ENCODE measurements at regions not wholly inside any gene's neighbourhood (a gene's known extent, or its start where the extent isn't known, plus 50 kb on each side); places are given as distances from the start of the nearest gene placed in this dataset.

DNA sequence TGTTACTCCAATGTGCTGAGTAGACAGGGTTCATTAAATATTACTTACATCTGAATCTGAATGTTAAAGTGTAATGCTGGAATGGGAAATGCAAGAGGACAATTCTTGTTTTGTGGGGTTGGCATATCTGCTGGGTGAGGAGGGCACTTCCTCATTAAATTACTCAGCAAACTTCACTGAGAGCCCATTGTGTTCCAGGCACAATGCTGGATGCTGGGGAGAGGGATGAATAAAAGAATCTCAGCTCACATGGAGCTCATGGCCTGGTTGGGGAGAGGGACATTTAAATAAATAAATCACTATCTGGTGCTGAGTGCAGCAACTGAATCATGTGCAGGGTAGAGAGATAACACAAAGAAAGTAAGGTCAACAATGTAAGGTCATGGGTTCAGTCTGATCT lies 199.2 kb upstream of the CFAP20DC start:
- H3K36me3 ChIP-seq = no peaks in the 10 kb centered on the region
- no peaks in the 10 kb centered on the region for H3K9me3 ChIP-seq
- TF ChIP-seq EP300 (IDR thresholded peaks at IDR 0.05) = no peak
- no peak for TF ChIP-seq POLR2A (IDR thresholded peaks at IDR 0.05)
- TF ChIP-seq POLR2AphosphoS5 (IDR thresholded peaks at IDR 0.05) = no peak
- TF ChIP-seq, protein P1, sequence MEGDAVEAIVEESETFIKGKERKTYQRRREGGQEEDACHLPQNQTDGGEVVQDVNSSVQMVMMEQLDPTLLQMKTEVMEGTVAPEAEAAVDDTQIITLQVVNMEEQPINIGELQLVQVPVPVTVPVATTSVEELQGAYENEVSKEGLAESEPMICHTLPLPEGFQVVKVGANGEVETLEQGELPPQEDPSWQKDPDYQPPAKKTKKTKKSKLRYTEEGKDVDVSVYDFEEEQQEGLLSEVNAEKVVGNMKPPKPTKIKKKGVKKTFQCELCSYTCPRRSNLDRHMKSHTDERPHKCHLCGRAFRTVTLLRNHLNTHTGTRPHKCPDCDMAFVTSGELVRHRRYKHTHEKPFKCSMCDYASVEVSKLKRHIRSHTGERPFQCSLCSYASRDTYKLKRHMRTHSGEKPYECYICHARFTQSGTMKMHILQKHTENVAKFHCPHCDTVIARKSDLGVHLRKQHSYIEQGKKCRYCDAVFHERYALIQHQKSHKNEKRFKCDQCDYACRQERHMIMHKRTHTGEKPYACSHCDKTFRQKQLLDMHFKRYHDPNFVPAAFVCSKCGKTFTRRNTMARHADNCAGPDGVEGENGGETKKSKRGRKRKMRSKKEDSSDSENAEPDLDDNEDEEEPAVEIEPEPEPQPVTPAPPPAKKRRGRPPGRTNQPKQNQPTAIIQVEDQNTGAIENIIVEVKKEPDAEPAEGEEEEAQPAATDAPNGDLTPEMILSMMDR (IDR thresholded peaks at IDR 0.05) = no peak
- peaks cover 10% of the 10 kb centered on the region for H3K4me1 ChIP-seq
- no peak overlapping the region for H3K4me3 ChIP-seq
- DNase-seq (ENCODE audit: low spot score in 2 of 2) = no peak
- H3K27me3 ChIP-seq = no peaks in the 10 kb centered on the region
- H3K27ac ChIP-seq = no peak overlapping the region

DNA sequence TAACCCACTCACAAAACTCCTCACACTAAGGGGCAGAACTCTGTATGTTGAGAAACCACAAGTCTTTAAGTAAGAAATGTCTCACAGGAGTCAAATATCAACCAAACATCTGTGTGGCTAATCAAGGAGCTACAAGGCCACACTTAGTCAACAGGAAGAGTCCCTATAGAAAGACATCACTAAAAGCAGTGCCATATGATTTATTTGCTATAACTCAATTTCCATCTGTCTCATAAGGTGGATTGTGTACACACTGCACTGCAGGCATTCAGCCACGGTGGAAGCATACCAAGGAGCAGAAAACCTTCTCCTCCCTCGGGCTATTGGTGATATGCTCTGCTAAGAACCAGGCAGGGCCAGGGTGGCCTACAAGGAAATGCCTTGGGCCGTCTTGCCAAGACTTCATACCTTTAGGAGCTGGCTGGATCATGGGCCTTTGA lies 197.6 kb upstream of the CFAP20DC start:
- 50% methylated on average over 3 of the region's 3 CpGs for WGBS
- Histone ChIP-seq H3K27me3 (no peaks in the 10 kb centered on the region), H3K4me3 (no peak overlapping the region), H3K4me1 (peaks cover 10% of the 10 kb centered on the region), H3K9me3 (no peaks in the 10 kb centered on the region), H3K36me3 (no peaks in the 10 kb centered on the region), H3K27ac (no peak overlapping the region)
- DNase-seq (ENCODE audit: low spot score in 2 of 2) = no peak
- TF ChIP-seq POLR2A (IDR thresholded peaks at IDR 0.05) (no peak), POLR2AphosphoS5 (IDR thresholded peaks at IDR 0.05) (no peak), EP300 (IDR thresholded peaks at IDR 0.05) (no peak)
- TF ChIP-seq, protein P1 (IDR thresholded peaks at IDR 0.05) = no peak

DNA sequence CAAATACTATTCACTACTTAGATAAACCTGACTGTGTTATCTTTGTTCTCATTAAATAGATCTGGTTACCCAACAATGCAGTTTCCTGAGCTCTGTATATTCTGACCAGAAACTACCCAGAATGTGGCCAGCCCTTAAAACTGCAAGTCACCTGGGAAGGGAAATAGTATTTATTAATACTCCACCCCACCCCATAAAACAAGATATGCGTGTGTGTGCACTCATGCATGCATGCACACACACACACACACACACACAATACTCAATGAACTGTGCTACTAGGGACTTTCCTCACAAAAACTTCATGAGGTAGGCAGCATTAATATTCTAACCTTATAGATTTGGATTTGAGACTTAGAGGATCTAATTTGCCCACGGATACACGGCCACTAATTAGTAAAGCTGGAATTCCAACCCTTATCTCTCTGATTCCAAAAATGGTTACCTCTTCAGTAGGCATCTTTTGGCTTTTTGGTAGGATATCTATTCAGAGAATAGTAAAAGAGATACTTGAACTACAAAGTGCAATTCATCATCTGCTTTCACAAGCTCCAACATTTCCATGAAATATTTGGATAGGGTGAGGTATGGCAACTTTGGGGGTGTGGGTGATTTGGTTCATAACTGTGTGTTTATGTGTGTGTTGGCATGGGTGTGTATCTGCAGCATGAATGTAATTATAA lies 197.0 kb upstream of the CFAP20DC start:
- DNase-seq (ENCODE audit: low spot score in 2 of 2) = no peak
- Histone ChIP-seq H3K4me1 (peaks cover 10% of the 10 kb centered on the region), H3K4me3 (no peak overlapping the region), H3K27me3 (no peaks in the 10 kb centered on the region), H3K36me3 (no peaks in the 10 kb centered on the region), H3K27ac (no peak overlapping the region), H3K9me3 (no peaks in the 10 kb centered on the region)
- 64% methylated on average over 3 of the region's 3 CpGs for WGBS
- TF ChIP-seq, protein P1 (IDR thresholded peaks at IDR 0.05) = no peak
- TF ChIP-seq EP300 (IDR thresholded peaks at IDR 0.05) = no peak
- TF ChIP-seq POLR2AphosphoS5 (IDR thresholded peaks at IDR 0.05) = no peak
- no peak for TF ChIP-seq POLR2A (IDR thresholded peaks at IDR 0.05)

DNA sequence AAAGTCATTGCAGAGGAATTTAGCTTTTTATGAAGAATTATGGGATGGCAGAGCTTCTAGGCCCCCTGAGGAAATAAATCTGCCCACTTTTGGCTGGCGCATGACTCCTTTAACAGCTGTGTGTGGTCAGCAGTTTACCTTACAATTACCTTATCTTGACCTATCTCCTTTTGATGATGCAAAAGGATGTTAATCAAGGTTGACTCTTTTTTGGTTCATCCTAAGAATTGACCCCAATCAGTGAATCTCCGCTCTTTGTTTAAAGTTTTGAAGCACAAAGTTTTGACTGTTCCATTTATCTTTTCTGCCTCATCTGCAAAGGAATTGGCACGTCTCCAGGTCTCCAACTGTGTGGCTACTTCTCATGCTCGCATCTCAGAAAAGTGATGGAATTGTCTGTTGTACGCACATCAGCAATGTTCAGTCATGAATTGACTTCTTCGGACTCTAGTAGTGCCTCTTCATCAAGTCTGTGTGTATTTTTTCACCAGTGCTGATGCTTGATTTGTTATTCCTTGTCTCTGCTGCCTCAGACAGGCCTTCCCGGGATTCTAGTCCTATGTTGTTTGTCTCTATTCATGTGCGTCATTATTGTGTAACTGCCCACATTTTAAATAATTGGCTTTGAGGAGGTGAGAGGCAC lies 196.2 kb upstream of the CFAP20DC start:
- DNase-seq (ENCODE audit: low spot score in 2 of 2) = no peak
- H3K9me3 ChIP-seq = no peaks in the 10 kb centered on the region
- peaks cover 10% of the 10 kb centered on the region for H3K4me1 ChIP-seq
- no peak overlapping the region for H3K27ac ChIP-seq
- H3K36me3 ChIP-seq = no peaks in the 10 kb centered on the region
- no peak for TF ChIP-seq POLR2A (IDR thresholded peaks at IDR 0.05)
- no peak for TF ChIP-seq EP300 (IDR thresholded peaks at IDR 0.05)
- TF ChIP-seq POLR2AphosphoS5 (IDR thresholded peaks at IDR 0.05) = no peak
- TF ChIP-seq, protein P1 (IDR thresholded peaks at IDR 0.05) = no peak
- 72% methylated on average over 8 of the region's 8 CpGs for WGBS
- no peaks in the 10 kb centered on the region for H3K27me3 ChIP-seq
- no peak overlapping the region for H3K4me3 ChIP-seq

DNA sequence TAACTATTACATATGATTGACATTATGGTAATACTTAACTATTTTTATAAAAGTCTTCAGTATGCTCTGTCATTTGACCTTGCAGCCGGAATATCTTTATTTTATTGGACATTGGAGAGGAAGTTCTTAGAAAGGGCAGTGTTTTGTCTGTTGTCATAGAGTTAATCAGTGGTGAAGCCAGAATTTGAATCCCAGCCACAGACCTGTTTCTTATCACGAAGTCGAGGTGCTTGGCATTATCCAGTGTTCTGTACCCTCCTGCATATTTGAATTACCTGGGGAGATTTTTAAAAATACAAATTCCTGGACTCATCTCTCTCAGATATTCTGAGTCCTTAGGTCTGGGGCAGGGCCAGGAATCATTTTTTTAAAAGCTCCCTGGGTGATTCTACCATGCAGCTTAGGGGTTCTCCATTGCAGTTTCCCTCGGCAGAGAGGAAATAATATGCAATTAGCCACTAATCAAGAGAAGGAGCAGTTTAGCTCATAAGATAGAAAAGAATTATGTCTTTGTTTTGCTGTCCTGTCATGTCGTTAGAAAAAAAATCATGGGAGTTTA lies 195.6 kb upstream of the CFAP20DC start:
- Histone ChIP-seq H3K27ac (no peak overlapping the region), H3K4me3 (no peak overlapping the region), H3K4me1 (peaks cover 10% of the 10 kb centered on the region), H3K27me3 (no peaks in the 10 kb centered on the region), H3K36me3 (no peaks in the 10 kb centered on the region), H3K9me3 (no peaks in the 10 kb centered on the region)
- DNase-seq (ENCODE audit: low spot score in 2 of 2) = no peak
- 35% methylated on average over 5 of the region's 5 CpGs for WGBS
- TF ChIP-seq EP300 (IDR thresholded peaks at IDR 0.05) = no peak
- TF ChIP-seq POLR2A (IDR thresholded peaks at IDR 0.05) = no peak
- TF ChIP-seq, protein P1 (IDR thresholded peaks at IDR 0.05) = no peak
- no peak for TF ChIP-seq POLR2AphosphoS5 (IDR thresholded peaks at IDR 0.05)
